ENCODE measurements at regions not wholly inside any gene's neighbourhood (a gene's known extent, or its start where the extent isn't known, plus 50 kb on each side); places are given as distances from the start of the nearest gene placed in this dataset.

DNA sequence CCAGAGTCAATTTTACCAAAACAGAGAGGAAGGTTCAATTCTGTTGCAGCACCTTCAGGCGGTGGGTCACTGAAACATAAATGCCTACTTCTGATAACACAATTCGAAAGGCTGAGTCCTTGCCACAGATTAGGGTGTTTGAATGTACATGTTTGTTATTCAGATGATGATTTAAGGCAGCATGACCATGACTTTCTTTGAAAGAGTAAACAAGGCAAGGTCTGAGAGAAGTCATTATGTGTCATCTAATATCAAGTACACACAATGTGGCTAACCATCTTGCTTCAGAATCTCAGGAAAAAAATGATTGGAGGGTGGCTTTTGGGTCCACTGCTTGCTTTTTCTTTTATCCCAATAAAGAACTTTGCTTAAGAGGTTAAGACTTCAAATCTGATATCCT lies 457.5 kb downstream of the TAF11L14 start:
- in situ Hi-C loops (cut with HindIII; ENCODE audit: low pct_unique_long_range_greater_than_20kb, low sequenced_read_pairs) (no loop called here), intact Hi-C loops (cut with micrococcal nuclease; ENCODE audit: unreplicated experiment) (no loop called here)
- DNase-seq (ENCODE audit: low read depth, low spot score) (peak; percentile 43), ATAC-seq (no peak)
- H3K4me3 ChIP-seq (ENCODE audit: low read depth in 2 of 2, low read length in 2 of 2), result no peak overlapping the region
- no peaks in the 10 kb centered on the region for H3K9me3 ChIP-seq (ENCODE audit: control insufficient read depth, insufficient read depth, low read depth, low read length)
- no TSS peak for BruUV-seq (replicated peaks)
- no peak overlapping the region for H3K27ac ChIP-seq (ENCODE audit: low read length)
- no peaks in the 10 kb centered on the region for H3K36me3 ChIP-seq (ENCODE audit: control insufficient read depth, insufficient read depth, low read length)
- no peaks in the 10 kb centered on the region for H3K27me3 ChIP-seq (ENCODE audit: control insufficient read depth, insufficient read depth, low read length)
- TF ChIP-seq SIN3A (IDR thresholded peaks at IDR 0.05; ENCODE audit: borderline replicate concordance, insufficient read depth, low read depth, low read length) (no peak), TCF7L2 (IDR thresholded peaks at IDR 0.05; ENCODE audit: low read depth, low read length) (no peak), POLR2AphosphoS5 (IDR thresholded peaks at IDR 0.05; ENCODE audit: low read depth, low read length) (no peak)
- TF ChIP-seq, protein P1, sequence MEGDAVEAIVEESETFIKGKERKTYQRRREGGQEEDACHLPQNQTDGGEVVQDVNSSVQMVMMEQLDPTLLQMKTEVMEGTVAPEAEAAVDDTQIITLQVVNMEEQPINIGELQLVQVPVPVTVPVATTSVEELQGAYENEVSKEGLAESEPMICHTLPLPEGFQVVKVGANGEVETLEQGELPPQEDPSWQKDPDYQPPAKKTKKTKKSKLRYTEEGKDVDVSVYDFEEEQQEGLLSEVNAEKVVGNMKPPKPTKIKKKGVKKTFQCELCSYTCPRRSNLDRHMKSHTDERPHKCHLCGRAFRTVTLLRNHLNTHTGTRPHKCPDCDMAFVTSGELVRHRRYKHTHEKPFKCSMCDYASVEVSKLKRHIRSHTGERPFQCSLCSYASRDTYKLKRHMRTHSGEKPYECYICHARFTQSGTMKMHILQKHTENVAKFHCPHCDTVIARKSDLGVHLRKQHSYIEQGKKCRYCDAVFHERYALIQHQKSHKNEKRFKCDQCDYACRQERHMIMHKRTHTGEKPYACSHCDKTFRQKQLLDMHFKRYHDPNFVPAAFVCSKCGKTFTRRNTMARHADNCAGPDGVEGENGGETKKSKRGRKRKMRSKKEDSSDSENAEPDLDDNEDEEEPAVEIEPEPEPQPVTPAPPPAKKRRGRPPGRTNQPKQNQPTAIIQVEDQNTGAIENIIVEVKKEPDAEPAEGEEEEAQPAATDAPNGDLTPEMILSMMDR (IDR thresholded peaks at IDR 0.05), result no peak
- TF ChIP-seq, protein P2, sequence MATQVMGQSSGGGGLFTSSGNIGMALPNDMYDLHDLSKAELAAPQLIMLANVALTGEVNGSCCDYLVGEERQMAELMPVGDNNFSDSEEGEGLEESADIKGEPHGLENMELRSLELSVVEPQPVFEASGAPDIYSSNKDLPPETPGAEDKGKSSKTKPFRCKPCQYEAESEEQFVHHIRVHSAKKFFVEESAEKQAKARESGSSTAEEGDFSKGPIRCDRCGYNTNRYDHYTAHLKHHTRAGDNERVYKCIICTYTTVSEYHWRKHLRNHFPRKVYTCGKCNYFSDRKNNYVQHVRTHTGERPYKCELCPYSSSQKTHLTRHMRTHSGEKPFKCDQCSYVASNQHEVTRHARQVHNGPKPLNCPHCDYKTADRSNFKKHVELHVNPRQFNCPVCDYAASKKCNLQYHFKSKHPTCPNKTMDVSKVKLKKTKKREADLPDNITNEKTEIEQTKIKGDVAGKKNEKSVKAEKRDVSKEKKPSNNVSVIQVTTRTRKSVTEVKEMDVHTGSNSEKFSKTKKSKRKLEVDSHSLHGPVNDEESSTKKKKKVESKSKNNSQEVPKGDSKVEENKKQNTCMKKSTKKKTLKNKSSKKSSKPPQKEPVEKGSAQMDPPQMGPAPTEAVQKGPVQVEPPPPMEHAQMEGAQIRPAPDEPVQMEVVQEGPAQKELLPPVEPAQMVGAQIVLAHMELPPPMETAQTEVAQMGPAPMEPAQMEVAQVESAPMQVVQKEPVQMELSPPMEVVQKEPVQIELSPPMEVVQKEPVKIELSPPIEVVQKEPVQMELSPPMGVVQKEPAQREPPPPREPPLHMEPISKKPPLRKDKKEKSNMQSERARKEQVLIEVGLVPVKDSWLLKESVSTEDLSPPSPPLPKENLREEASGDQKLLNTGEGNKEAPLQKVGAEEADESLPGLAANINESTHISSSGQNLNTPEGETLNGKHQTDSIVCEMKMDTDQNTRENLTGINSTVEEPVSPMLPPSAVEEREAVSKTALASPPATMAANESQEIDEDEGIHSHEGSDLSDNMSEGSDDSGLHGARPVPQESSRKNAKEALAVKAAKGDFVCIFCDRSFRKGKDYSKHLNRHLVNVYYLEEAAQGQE (IDR thresholded peaks at IDR 0.05; ENCODE audit: insufficient read depth in 1 of 2, low read depth in 2 of 2, low read length in 1 of 2), result no peak
- CTCF ChIA-PET, result no interaction called here
- POLR2A ChIA-PET, result no interaction called here
- no peaks in the 10 kb centered on the region for H3K4me1 ChIP-seq (ENCODE audit: control insufficient read depth, insufficient read depth, low read length)

DNA sequence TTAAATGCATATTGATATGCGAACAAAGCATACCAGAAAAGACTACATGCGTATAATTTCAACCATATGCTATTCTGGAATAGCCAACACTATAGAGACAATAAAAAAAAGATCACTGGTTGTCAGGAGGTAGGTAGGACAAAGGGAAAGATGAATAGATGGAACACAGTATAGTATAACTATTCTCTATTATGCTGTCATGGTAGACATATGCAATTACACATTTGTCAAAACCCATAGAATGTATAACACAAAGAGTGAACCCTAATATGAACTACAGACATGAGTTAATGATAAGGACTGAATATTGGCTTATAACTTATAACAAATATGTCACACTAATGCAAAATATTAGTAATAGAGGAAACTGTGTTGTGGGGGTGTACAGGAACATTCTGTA lies 460.8 kb downstream of the TAF11L14 start:
- no peak for TF ChIP-seq TCF7L2 (IDR thresholded peaks at IDR 0.05; ENCODE audit: low read depth, low read length)
- no peak for TF ChIP-seq POLR2AphosphoS5 (IDR thresholded peaks at IDR 0.05; ENCODE audit: low read depth, low read length)
- TF ChIP-seq, protein P1 (IDR thresholded peaks at IDR 0.05), result no peak
- TF ChIP-seq, protein P2 (IDR thresholded peaks at IDR 0.05; ENCODE audit: insufficient read depth in 1 of 2, low read depth in 2 of 2, low read length in 1 of 2), result no peak
- no peak for TF ChIP-seq SIN3A (IDR thresholded peaks at IDR 0.05; ENCODE audit: borderline replicate concordance, insufficient read depth, low read depth, low read length)
- BruUV-seq (replicated peaks), result no TSS peak
- Histone ChIP-seq H3K36me3 (ENCODE audit: control insufficient read depth, insufficient read depth, low read length) (no peaks in the 10 kb centered on the region), H3K4me1 (ENCODE audit: control insufficient read depth, insufficient read depth, low read length) (no peaks in the 10 kb centered on the region), H3K4me3 (ENCODE audit: low read depth in 2 of 2, low read length in 2 of 2) (no peak overlapping the region), H3K27me3 (ENCODE audit: control insufficient read depth, insufficient read depth, low read length) (no peaks in the 10 kb centered on the region), H3K9me3 (ENCODE audit: control insufficient read depth, insufficient read depth, low read depth, low read length) (no peaks in the 10 kb centered on the region), H3K27ac (ENCODE audit: low read length) (no peak overlapping the region)
- ATAC-seq (no peak), DNase-seq (ENCODE audit: low read depth, low spot score) (no peak)
- in situ Hi-C loops (cut with HindIII; ENCODE audit: low pct_unique_long_range_greater_than_20kb, low sequenced_read_pairs) (no loop called here), intact Hi-C loops (cut with micrococcal nuclease; ENCODE audit: unreplicated experiment) (no loop called here)
- CTCF ChIA-PET, result interaction anchor here (0.7 kb wide), 1 partner anchor 881 kb away, joined by 3 read pairs; no protein-coding TSS in a partner anchor
- POLR2A ChIA-PET, result no interaction called here
